ENCODE measurements at regions not wholly inside any gene's neighbourhood (a gene's known extent, or its start where the extent isn't known, plus 50 kb on each side); places are given as distances from the start of the nearest gene placed in this dataset.
A peak's percentile ranks its signal among the peaks of the same experiment; 100 is the strongest.
"Not testable (repeated sequence)": the region's sequence is repeated elsewhere in the genome, so short reads cannot be mapped to it uniquely, and the experiment has no call there.

- no peak for DNase-seq (ENCODE audit: low spot score)
Observed at GRCh38 chr11:71127806-71128205, 124.6 kb downstream of the SHANK2 start.

GRCh38 chr11:71126401-71126800 is 126.0 kb downstream of the SHANK2 start:
- not testable (repeated sequence) for DNase-seq (ENCODE audit: low spot score)

- DNase-seq (ENCODE audit: low spot score): no peak
Observed at GRCh38 chr11:71125150-71125549, 127.2 kb downstream of the SHANK2 start.

GRCh38 chr11:71124127-71124526 is 128.2 kb downstream of the SHANK2 start:
- no peak for DNase-seq (ENCODE audit: low spot score)

- peak; percentile 69 for DNase-seq (ENCODE audit: low spot score)
Observed at GRCh38 chr11:71120471-71120896, 131.9 kb downstream of the SHANK2 start.

- DNase-seq (ENCODE audit: low spot score): no peak
Observed at GRCh38 chr11:71119656-71120269, 132.6 kb downstream of the SHANK2 start.

- no peak for DNase-seq (ENCODE audit: low spot score)
Observed at GRCh38 chr11:71118671-71119250, 133.6 kb downstream of the SHANK2 start.

- DNase-seq (ENCODE audit: low spot score): no peak
Observed at GRCh38 chr11:71117311-71117710, 135.1 kb downstream of the SHANK2 start.

- DNase-seq (ENCODE audit: low spot score): no peak
Observed at GRCh38 chr11:71116693-71117040, 135.7 kb downstream of the SHANK2 start.

- no peak for DNase-seq (ENCODE audit: low spot score)
Observed at GRCh38 chr11:71115770-71116692, 136.3 kb downstream of the SHANK2 start.

- DNase-seq (ENCODE audit: low spot score): no peak
Observed at GRCh38 chr11:71114124-71114851, 138.1 kb downstream of the SHANK2 start.

- DNase-seq (ENCODE audit: low spot score): no peak
Observed at GRCh38 chr11:71112990-71113389, 139.4 kb downstream of the SHANK2 start.

GRCh38 chr11:71112454-71112853 is 139.9 kb downstream of the SHANK2 start:
- DNase-seq (ENCODE audit: low spot score): no peak

- no peak for DNase-seq (ENCODE audit: low spot score)
Observed at GRCh38 chr11:71109586-71109985, 142.8 kb downstream of the SHANK2 start.

GRCh38 chr11:71109186-71109585 is 143.2 kb downstream of the SHANK2 start:
- DNase-seq (ENCODE audit: low spot score): no peak

GRCh38 chr11:71108013-71108865 is 144.1 kb downstream of the SHANK2 start:
- DNase-seq (ENCODE audit: low spot score): no peak

- DNase-seq (ENCODE audit: low spot score): no peak
Observed at GRCh38 chr11:71106671-71107070, 145.7 kb downstream of the SHANK2 start.

- DNase-seq (ENCODE audit: low spot score): no peak
Observed at GRCh38 chr11:71103266-71103665, 149.1 kb downstream of the SHANK2 start.

GRCh38 chr11:71102251-71102995 is 150.0 kb downstream of the SHANK2 start:
- no peak for DNase-seq (ENCODE audit: low spot score)

GRCh38 chr11:71101606-71102005 is 150.8 kb downstream of the SHANK2 start:
- DNase-seq (ENCODE audit: low spot score): no peak

- DNase-seq (ENCODE audit: low spot score): no peak
Observed at GRCh38 chr11:71101046-71101445, 151.3 kb downstream of the SHANK2 start.
